ENCODE measurements at regions not wholly inside any gene's neighbourhood (a gene's known extent, or its start where the extent isn't known, plus 50 kb on each side); places are given as distances from the start of the nearest gene placed in this dataset.

DNA sequence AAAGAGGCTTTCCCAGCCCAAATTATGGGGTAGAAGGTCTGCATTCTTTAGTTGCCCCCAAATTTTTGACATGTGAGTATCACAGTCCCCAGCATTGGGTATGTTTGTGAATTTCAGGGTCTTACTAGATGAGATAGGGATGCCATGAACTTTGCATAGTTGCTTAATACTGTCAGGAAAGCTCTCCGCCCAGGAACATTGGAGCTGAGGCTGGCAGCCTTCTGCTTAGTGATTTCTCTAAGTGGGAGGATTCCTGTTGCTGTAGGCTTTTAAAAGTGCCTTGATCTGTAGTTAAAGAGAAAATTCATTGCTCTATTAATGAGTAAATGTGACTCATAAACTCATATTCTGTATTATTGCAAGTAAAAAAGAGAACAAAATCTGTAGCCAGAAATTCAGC lies 206.9 kb downstream of the CAVIN4 start:
- Histone ChIP-seq H3K9me3 (ENCODE audit: control insufficient read depth in 4 of 4, insufficient read depth in 3 of 4, low read length in 3 of 4) (peaks cover 0 to 3% (median 0%) of the 10 kb centered on the region in 4 donors), H3K27ac (ENCODE audit: low read depth in 1 of 2, low read length in 1 of 2) (no peak overlapping the region), H3K27me3 (ENCODE audit: control insufficient read depth in 3 of 3, insufficient read depth in 3 of 3, low read length in 2 of 3) (no peaks in the 10 kb centered on the region), H3K4me1 (ENCODE audit: control insufficient read depth in 5 of 5, insufficient read depth in 5 of 5, low read length in 5 of 5) (no peaks in the 10 kb centered on the region), H3K9ac (ENCODE audit: insufficient read depth in 1 of 2, low read length in 2 of 2) (no peak overlapping the region), H3K4me3 (no peak overlapping the region), H3K36me3 (ENCODE audit: control insufficient read depth in 4 of 4, insufficient read depth in 4 of 4, low read length in 4 of 4) (no peaks in the 10 kb centered on the region)
- 81 to 86% methylated on average over 1 of the region's 1 CpG for WGBS, 2 donors
- ATAC-seq (ENCODE audit: insufficient read depth, low FRiP score) = no peak
- no peak for DNase-seq
- TF ChIP-seq, protein P1, sequence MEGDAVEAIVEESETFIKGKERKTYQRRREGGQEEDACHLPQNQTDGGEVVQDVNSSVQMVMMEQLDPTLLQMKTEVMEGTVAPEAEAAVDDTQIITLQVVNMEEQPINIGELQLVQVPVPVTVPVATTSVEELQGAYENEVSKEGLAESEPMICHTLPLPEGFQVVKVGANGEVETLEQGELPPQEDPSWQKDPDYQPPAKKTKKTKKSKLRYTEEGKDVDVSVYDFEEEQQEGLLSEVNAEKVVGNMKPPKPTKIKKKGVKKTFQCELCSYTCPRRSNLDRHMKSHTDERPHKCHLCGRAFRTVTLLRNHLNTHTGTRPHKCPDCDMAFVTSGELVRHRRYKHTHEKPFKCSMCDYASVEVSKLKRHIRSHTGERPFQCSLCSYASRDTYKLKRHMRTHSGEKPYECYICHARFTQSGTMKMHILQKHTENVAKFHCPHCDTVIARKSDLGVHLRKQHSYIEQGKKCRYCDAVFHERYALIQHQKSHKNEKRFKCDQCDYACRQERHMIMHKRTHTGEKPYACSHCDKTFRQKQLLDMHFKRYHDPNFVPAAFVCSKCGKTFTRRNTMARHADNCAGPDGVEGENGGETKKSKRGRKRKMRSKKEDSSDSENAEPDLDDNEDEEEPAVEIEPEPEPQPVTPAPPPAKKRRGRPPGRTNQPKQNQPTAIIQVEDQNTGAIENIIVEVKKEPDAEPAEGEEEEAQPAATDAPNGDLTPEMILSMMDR (IDR thresholded peaks at IDR 0.05; ENCODE audit: control extremely low read depth, extremely low read depth) = no peak

DNA sequence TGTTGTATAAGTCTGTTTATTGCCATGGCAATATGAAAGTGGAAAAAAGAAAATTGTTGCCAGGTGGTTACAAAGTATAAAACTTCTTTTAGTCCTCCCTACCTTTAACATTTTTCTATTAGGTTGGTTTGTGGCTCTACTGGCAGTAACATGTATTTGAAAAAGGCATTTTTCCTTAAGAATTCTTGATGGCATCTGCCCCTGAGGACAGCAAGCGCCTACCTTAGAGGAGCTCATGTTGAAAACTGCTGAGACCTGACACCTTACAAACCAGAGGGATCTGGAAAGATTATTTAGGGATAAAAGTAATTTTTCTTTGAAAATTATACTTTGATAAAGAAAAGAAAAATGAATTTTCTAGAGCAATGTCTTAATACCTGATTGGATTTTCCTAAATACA lies 208.1 kb downstream of the CAVIN4 start:
- 84 to 94% methylated on average over 1 of the region's 1 CpG for WGBS, 2 donors
- Histone ChIP-seq H3K9ac (ENCODE audit: insufficient read depth in 1 of 2, low read length in 2 of 2) (no peak overlapping the region), H3K4me1 (ENCODE audit: control insufficient read depth in 5 of 5, insufficient read depth in 5 of 5, low read length in 5 of 5) (no peaks in the 10 kb centered on the region), H3K27ac (ENCODE audit: low read depth in 1 of 2, low read length in 1 of 2) (no peak overlapping the region), H3K36me3 (ENCODE audit: control insufficient read depth in 4 of 4, insufficient read depth in 4 of 4, low read length in 4 of 4) (no peaks in the 10 kb centered on the region), H3K4me3 (no peak overlapping the region), H3K9me3 (ENCODE audit: control insufficient read depth in 4 of 4, insufficient read depth in 3 of 4, low read length in 3 of 4) (peaks cover 0 to 3% (median 0%) of the 10 kb centered on the region in 4 donors), H3K27me3 (ENCODE audit: control insufficient read depth in 3 of 3, insufficient read depth in 3 of 3, low read length in 2 of 3) (no peaks in the 10 kb centered on the region)
- TF ChIP-seq, protein P1 (IDR thresholded peaks at IDR 0.05; ENCODE audit: control extremely low read depth, extremely low read depth) = no peak
- ATAC-seq (ENCODE audit: insufficient read depth, low FRiP score) = no peak
- no peak for DNase-seq

DNA sequence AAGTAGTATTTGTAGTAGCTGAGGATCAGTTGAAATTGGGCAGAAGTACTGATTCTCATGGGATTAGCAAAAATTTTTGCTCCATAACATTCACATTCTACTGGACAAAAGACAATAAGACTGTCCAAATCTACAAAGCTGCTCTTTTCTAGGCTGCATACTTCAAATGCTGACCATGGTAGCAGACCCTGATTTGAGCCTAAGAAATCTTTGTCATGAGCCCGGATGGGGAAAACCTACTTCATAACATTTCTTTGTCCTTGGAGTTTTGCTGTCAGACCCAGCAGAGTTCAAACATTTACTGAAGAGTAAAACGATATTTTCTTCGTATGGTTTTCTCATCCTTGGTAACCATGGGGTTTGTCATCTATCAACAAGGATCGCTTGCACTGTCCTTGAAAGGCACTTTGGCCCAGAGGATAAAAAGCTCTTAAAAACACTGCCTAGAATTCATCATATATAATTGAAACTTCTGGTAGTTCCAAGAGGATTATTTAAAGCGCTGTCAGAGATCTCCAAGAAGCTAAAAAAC lies 216.9 kb downstream of the CAVIN4 start:
- Histone ChIP-seq H3K27me3 (ENCODE audit: control insufficient read depth in 3 of 3, insufficient read depth in 3 of 3, low read length in 2 of 3) (no peaks in the 10 kb centered on the region), H3K9me3 (ENCODE audit: control insufficient read depth in 4 of 4, insufficient read depth in 3 of 4, low read length in 3 of 4) (no peaks in the 10 kb centered on the region), H3K9ac (ENCODE audit: insufficient read depth in 1 of 2, low read length in 2 of 2) (no peak overlapping the region), H3K4me1 (ENCODE audit: control insufficient read depth in 5 of 5, insufficient read depth in 5 of 5, low read length in 5 of 5) (no peaks in the 10 kb centered on the region), H3K27ac (ENCODE audit: low read depth in 1 of 2, low read length in 1 of 2) (no peak overlapping the region), H3K36me3 (ENCODE audit: control insufficient read depth in 4 of 4, insufficient read depth in 4 of 4, low read length in 4 of 4) (no peaks in the 10 kb centered on the region), H3K4me3 (no peak overlapping the region)
- no peak for DNase-seq
- no peak for ATAC-seq (ENCODE audit: insufficient read depth, low FRiP score)
- TF ChIP-seq, protein P1 (IDR thresholded peaks at IDR 0.05; ENCODE audit: control extremely low read depth, extremely low read depth) = no peak
- WGBS, 2 donors = 89 to 92% methylated on average over 5 of the region's 5 CpGs

DNA sequence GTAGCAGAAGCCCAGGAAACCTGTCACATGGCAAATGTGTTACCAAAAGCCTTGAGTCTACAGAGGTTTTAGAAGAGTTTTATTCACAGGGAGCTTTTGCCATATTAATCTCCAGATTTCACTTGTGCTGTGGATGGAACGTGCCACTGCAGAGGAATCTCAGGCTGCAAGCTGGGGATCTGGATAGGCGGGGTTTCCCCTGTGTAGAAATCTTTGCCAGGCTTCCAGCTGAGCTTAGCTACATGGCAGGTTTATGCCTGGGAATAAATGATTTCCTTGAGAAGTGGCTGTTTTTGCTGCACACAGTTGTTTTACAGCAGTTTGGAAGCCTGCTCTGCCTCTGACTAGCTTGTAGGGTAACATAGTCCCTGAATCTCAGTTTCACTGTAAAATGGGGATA lies 224.6 kb upstream of the PLPPR1 start:
- TF ChIP-seq, protein P1 (IDR thresholded peaks at IDR 0.05; ENCODE audit: control extremely low read depth, extremely low read depth) = no peak
- no peak for DNase-seq
- no peak for ATAC-seq (ENCODE audit: insufficient read depth, low FRiP score)

More for the DNA sequence above, 224.6 kb upstream of the PLPPR1 start:
- Histone ChIP-seq H3K36me3 (ENCODE audit: control insufficient read depth in 4 of 4, insufficient read depth in 4 of 4, low read length in 4 of 4) (no peaks in the 10 kb centered on the region), H3K4me3 (no peak overlapping the region), H3K9ac (ENCODE audit: insufficient read depth in 1 of 2, low read length in 2 of 2) (no peak overlapping the region), H3K27ac (ENCODE audit: low read depth in 1 of 2, low read length in 1 of 2) (no peak overlapping the region), H3K9me3 (ENCODE audit: control insufficient read depth in 4 of 4, insufficient read depth in 3 of 4, low read length in 3 of 4) (no peaks in the 10 kb centered on the region), H3K4me1 (ENCODE audit: control insufficient read depth in 5 of 5, insufficient read depth in 5 of 5, low read length in 5 of 5) (no peaks in the 10 kb centered on the region), H3K27me3 (ENCODE audit: control insufficient read depth in 3 of 3, insufficient read depth in 3 of 3, low read length in 2 of 3) (no peaks in the 10 kb centered on the region)
- WGBS, 2 donors = 72 to 74% methylated on average over 2 of the region's 2 CpGs
